Stimulated activated effector memory CD8-positive, alpha-beta T cell treated with anti-CD3 and anti-CD28 coated beads, Interleukin-12 subunit alpha, Interleukin-12 subunit beta, amount 100 ng/mL, for 72 hours (primary cell): ENCODE measurements at regions not wholly inside any gene's neighbourhood (a gene's known extent, or its start where the extent isn't known, plus 50 kb on each side); places are given as distances from the start of the nearest gene placed in this dataset.
A peak's percentile ranks its signal among the peaks of the same experiment; 100 is the strongest.
"Not testable (repeated sequence)": the region's sequence is repeated elsewhere in the genome, so short reads cannot be mapped to it uniquely, and the experiment has no call there.

Experiments
- ATAC-seq: fragments of 150-1000 bp; cut with Tn5 transposase; 2 replicates; pipeline ENCODE4 v1.10.0; 2021
- DNase-seq, 2 donors: peaks; one replicate each; pipeline ENCODE4 v3.0.0; 2021 to 2022; ENCODE audit warnings: low spot score in 2 of 2
- H3K27ac Mint-ChIP-seq: one replicate; pipeline ENCODE4 v1.8.0; 2022; ENCODE audit warnings: mild to moderate bottlenecking, mixed read lengths
- H3K36me3 Mint-ChIP-seq: one replicate; pipeline ENCODE4 v1.8.0; 2022; ENCODE audit warnings: mild to moderate bottlenecking, mixed read lengths
- H3K4me1 Mint-ChIP-seq: one replicate; pipeline ENCODE4 v1.8.0; 2022; ENCODE audit warnings: mixed read lengths
- H3K4me3 Mint-ChIP-seq: one replicate; pipeline ENCODE4 v1.8.0; 2022; ENCODE audit warnings: mild to moderate bottlenecking, mixed read lengths
- H3K9me3 Mint-ChIP-seq: one replicate; pipeline ENCODE4 v1.8.0; 2022; ENCODE audit warnings: mixed read lengths

- Mint-ChIP-seq H3K36me3 (no peaks in the 10 kb centered on the region), H3K4me1 (no peaks in the 10 kb centered on the region), H3K9me3 (peaks cover 2% of the 10 kb centered on the region), H3K27ac (no peak overlapping the region), H3K4me3 (no peak overlapping the region)
- DNase-seq = no peak
- ATAC-seq = no peak
These were observed 164.5 kb downstream of the URI1 start for GRCh38 chr19:30106417-30107095.

- Mint-ChIP-seq H3K4me1 (no peaks in the 10 kb centered on the region), H3K9me3 (no peaks in the 10 kb centered on the region), H3K4me3 (no peak overlapping the region), H3K27ac (no peak overlapping the region), H3K36me3 (no peaks in the 10 kb centered on the region)
- DNase-seq = no peak
- no peak for ATAC-seq
These were observed 165.2 kb downstream of the URI1 start for GRCh38 chr19:30107251-30107650.

GRCh38 chr19:30109565-30109964 is 167.5 kb downstream of the URI1 start:
- H3K4me1 Mint-ChIP-seq = no peaks in the 10 kb centered on the region
- no peaks in the 10 kb centered on the region for H3K36me3 Mint-ChIP-seq
- DNase-seq = no peak
- H3K4me3 Mint-ChIP-seq = no peak overlapping the region
- H3K27ac Mint-ChIP-seq = no peak overlapping the region
- no peaks in the 10 kb centered on the region for H3K9me3 Mint-ChIP-seq
- ATAC-seq = no peak

- ATAC-seq (peak; percentile 41), DNase-seq (no peak)
- no peaks in the 10 kb centered on the region for H3K36me3 Mint-ChIP-seq
- no peaks in the 10 kb centered on the region for H3K4me1 Mint-ChIP-seq
- no peak overlapping the region for H3K4me3 Mint-ChIP-seq
- no peak overlapping the region for H3K27ac Mint-ChIP-seq
- no peaks in the 10 kb centered on the region for H3K9me3 Mint-ChIP-seq
These were observed 169.2 kb downstream of the URI1 start for GRCh38 chr19:30111021-30111855.

- no peak for DNase-seq
- Mint-ChIP-seq H3K36me3 (no peaks in the 10 kb centered on the region), H3K9me3 (no peaks in the 10 kb centered on the region), H3K4me1 (no peaks in the 10 kb centered on the region), H3K4me3 (no peak overlapping the region), H3K27ac (no peak overlapping the region)
- ATAC-seq = no peak
These were observed 170.1 kb downstream of the URI1 start for GRCh38 chr19:30112171-30112570.

- ATAC-seq (no peak), DNase-seq (no peak)
- no peaks in the 10 kb centered on the region for H3K9me3 Mint-ChIP-seq
- no peaks in the 10 kb centered on the region for H3K4me1 Mint-ChIP-seq
- H3K4me3 Mint-ChIP-seq = no peak overlapping the region
- no peaks in the 10 kb centered on the region for H3K36me3 Mint-ChIP-seq
- H3K27ac Mint-ChIP-seq = no peak overlapping the region
These were observed 170.6 kb downstream of the URI1 start for GRCh38 chr19:30112666-30113065.

- DNase-seq (no peak), ATAC-seq (no peak)
- Mint-ChIP-seq H3K9me3 (no peaks in the 10 kb centered on the region), H3K4me1 (no peaks in the 10 kb centered on the region), H3K36me3 (no peaks in the 10 kb centered on the region), H3K4me3 (no peak overlapping the region), H3K27ac (no peak overlapping the region)
These were observed 171.1 kb downstream of the URI1 start for GRCh38 chr19:30113186-30113585.

- H3K4me3 Mint-ChIP-seq, H3K4me1 Mint-ChIP-seq, H3K27ac Mint-ChIP-seq, H3K36me3 Mint-ChIP-seq, DNase-seq, H3K9me3 Mint-ChIP-seq, ATAC-seq: not testable (repeated sequence)
These were observed 172.1 kb downstream of the URI1 start for GRCh38 chr19:30114095-30114494.

- no peaks in the 10 kb centered on the region for H3K36me3 Mint-ChIP-seq
- no peaks in the 10 kb centered on the region for H3K4me1 Mint-ChIP-seq
- DNase-seq (no peak), ATAC-seq (no peak)
- H3K9me3 Mint-ChIP-seq = no peaks in the 10 kb centered on the region
- H3K4me3 Mint-ChIP-seq = no peak overlapping the region
- H3K27ac Mint-ChIP-seq = no peak overlapping the region
These were observed 173.9 kb downstream of the URI1 start for GRCh38 chr19:30115947-30116346.

- Mint-ChIP-seq H3K36me3 (no peaks in the 10 kb centered on the region), H3K4me1 (no peaks in the 10 kb centered on the region), H3K27ac (no peak overlapping the region), H3K4me3 (no peak overlapping the region), H3K9me3 (no peaks in the 10 kb centered on the region)
- no peak for DNase-seq
- no peak for ATAC-seq
These were observed 174.5 kb downstream of the URI1 start for GRCh38 chr19:30116530-30116929.

- Mint-ChIP-seq H3K27ac (no peak overlapping the region), H3K4me1 (no peaks in the 10 kb centered on the region), H3K9me3 (no peaks in the 10 kb centered on the region), H3K4me3 (no peak overlapping the region), H3K36me3 (no peaks in the 10 kb centered on the region)
- ATAC-seq (peak; percentile 8), DNase-seq (no peak)
These were observed 175.0 kb downstream of the URI1 start for GRCh38 chr19:30116984-30117555.

GRCh38 chr19:30117636-30118145 is 175.7 kb downstream of the URI1 start:
- peak; percentile 27 for ATAC-seq
- Mint-ChIP-seq H3K4me3 (no peak overlapping the region), H3K27ac (no peak overlapping the region), H3K36me3 (no peaks in the 10 kb centered on the region), H3K9me3 (no peaks in the 10 kb centered on the region), H3K4me1 (no peaks in the 10 kb centered on the region)
- no peak for DNase-seq

GRCh38 chr19:30118221-30118620 is 176.2 kb downstream of the URI1 start:
- no peak overlapping the region for H3K27ac Mint-ChIP-seq
- DNase-seq = no peak
- no peaks in the 10 kb centered on the region for H3K36me3 Mint-ChIP-seq
- ATAC-seq = no peak
- H3K9me3 Mint-ChIP-seq = no peaks in the 10 kb centered on the region
- H3K4me3 Mint-ChIP-seq = no peak overlapping the region
- no peaks in the 10 kb centered on the region for H3K4me1 Mint-ChIP-seq

- H3K9me3 Mint-ChIP-seq = no peaks in the 10 kb centered on the region
- no peaks in the 10 kb centered on the region for H3K36me3 Mint-ChIP-seq
- H3K4me1 Mint-ChIP-seq = no peaks in the 10 kb centered on the region
- DNase-seq = no peak
- H3K4me3 Mint-ChIP-seq = no peak overlapping the region
- H3K27ac Mint-ChIP-seq = no peak overlapping the region
- ATAC-seq = no peak
These were observed 176.7 kb downstream of the URI1 start for GRCh38 chr19:30118760-30119159.

GRCh38 chr19:30119180-30119908 is 177.3 kb downstream of the URI1 start:
- Mint-ChIP-seq H3K27ac (no peak overlapping the region), H3K9me3 (no peaks in the 10 kb centered on the region), H3K4me1 (no peaks in the 10 kb centered on the region), H3K36me3 (no peaks in the 10 kb centered on the region), H3K4me3 (no peak overlapping the region)
- DNase-seq = no peak
- no peak for ATAC-seq
